Duodenal mucosa (tissue), 2 donors: ENCODE measurements at regions not wholly inside any gene's neighbourhood (a gene's known extent, or its start where the extent isn't known, plus 50 kb on each side); places are given as distances from the start of the nearest gene placed in this dataset.
"Not testable (repeated sequence)": the region's sequence is repeated elsewhere in the genome, so short reads cannot be mapped to it uniquely, and the experiment has no call there.

Experiments
- H3K27ac ChIP-seq: one replicate; pipeline ENCODE4 v1.7.0; 2013; ENCODE audit warnings: low read depth, low read length
- H3K27me3 ChIP-seq, 2 donors: one replicate each; pipeline ENCODE4 v1.7.0; 2013; ENCODE audit warnings: low read length in 2 of 2, control low read depth in 1 of 2; ENCODE audit not compliant: insufficient read depth in 2 of 2, control insufficient read depth in 1 of 2
- H3K36me3 ChIP-seq, 2 donors: one replicate each; pipeline ENCODE4 v1.7.0; 2013; ENCODE audit warnings: low read length in 2 of 2, control low read depth in 1 of 2; ENCODE audit not compliant: insufficient read depth in 2 of 2, control insufficient read depth in 1 of 2
- H3K4me1 ChIP-seq, 2 donors: one replicate each; pipeline ENCODE4 v1.7.0; 2013; ENCODE audit warnings: low read length in 2 of 2, control low read depth in 1 of 2; ENCODE audit not compliant: insufficient read depth in 2 of 2, control insufficient read depth in 1 of 2
- H3K4me3 ChIP-seq, 2 donors: one replicate each; pipeline ENCODE4 v1.7.0; 2013; ENCODE audit warnings: low read length in 2 of 2, low read depth in 1 of 2
- H3K9ac ChIP-seq, 2 donors: one replicate each; pipeline ENCODE4 v1.7.0; 2013; ENCODE audit warnings: low read length in 2 of 2, low read depth in 1 of 2
- H3K9me3 ChIP-seq, 2 donors: one replicate each; pipeline ENCODE4 v1.7.0; 2013; ENCODE audit warnings: low read length in 2 of 2, control low read depth in 1 of 2; ENCODE audit not compliant: control insufficient read depth in 1 of 2

GRCh38 chr3:66629150-66629981, 128.5 kb upstream of the LRIG1 start:
- H3K4me3 ChIP-seq: no peak overlapping the region
- H3K9me3 ChIP-seq: no peaks in the 10 kb centered on the region
- H3K27ac ChIP-seq: no peak overlapping the region
- no peaks in the 10 kb centered on the region for H3K27me3 ChIP-seq
- H3K4me1 ChIP-seq: peaks cover 4 to 5% of the 10 kb centered on the region in 2 donors
- H3K9ac ChIP-seq: no peak overlapping the region
- H3K36me3 ChIP-seq: no peaks in the 10 kb centered on the region

GRCh38 chr3:66629982-66630368, 129.2 kb upstream of the LRIG1 start:
- no peak overlapping the region for H3K4me3 ChIP-seq
- peaks cover 4 to 5% of the 10 kb centered on the region in 2 donors for H3K4me1 ChIP-seq
- no peaks in the 10 kb centered on the region for H3K36me3 ChIP-seq
- no peak overlapping the region for H3K27ac ChIP-seq
- H3K27me3 ChIP-seq: no peaks in the 10 kb centered on the region
- H3K9ac ChIP-seq: no peak overlapping the region
- H3K9me3 ChIP-seq: no peaks in the 10 kb centered on the region

DNA sequence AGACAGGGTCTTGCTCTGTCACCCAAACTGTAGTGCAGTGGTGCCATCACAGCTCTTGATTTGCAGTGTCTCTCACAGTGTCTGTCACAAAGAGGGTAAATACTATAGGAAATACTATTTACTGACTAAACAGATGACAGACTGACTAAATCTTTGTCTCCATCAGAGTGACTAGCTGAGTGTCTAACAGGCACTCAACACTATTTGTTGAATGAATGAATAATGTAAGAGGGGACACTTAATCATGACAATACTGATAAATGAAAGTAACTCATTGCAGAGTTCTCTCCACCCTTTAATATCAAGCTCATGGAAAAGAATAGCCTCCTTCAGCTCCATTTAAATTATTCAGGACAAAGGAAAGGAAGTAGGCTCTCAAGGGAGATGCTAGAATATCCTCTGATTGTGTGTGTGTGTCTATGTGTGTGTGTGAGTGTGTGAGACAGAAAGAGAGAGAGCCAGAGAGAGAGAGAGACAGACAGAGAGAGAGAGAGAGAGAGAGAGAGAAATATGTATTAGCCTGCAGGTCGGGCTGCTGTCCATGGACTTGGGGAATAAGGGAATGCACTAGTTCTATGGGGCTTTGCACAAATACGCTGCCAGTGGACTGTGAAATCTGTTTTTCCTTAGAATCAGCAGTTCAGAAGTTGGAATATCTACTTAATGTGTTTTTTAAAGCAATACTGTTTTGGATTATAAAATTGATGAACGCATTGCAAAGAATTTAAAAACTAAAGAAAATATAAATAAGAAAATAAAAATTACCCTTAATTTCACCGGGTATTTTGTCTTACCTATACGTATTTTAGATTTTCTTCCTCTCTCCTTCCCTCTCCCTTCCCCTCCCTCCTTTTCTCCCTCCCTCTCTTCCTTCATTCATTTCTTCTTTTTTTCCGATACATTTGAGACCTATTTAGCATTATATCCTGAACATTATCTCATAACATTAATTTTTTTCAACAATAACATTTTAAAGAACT, 132.9 kb upstream of the LRIG1 start:
- H3K9me3 ChIP-seq: no peaks in the 10 kb centered on the region
- H3K9ac ChIP-seq: no peak overlapping the region
- H3K27ac ChIP-seq: no peak overlapping the region
- H3K4me3 ChIP-seq: no peak overlapping the region
- no peaks in the 10 kb centered on the region for H3K27me3 ChIP-seq
- H3K36me3 ChIP-seq: no peaks in the 10 kb centered on the region
- peaks cover 0 to 4% of the 10 kb centered on the region in 2 donors for H3K4me1 ChIP-seq

DNA sequence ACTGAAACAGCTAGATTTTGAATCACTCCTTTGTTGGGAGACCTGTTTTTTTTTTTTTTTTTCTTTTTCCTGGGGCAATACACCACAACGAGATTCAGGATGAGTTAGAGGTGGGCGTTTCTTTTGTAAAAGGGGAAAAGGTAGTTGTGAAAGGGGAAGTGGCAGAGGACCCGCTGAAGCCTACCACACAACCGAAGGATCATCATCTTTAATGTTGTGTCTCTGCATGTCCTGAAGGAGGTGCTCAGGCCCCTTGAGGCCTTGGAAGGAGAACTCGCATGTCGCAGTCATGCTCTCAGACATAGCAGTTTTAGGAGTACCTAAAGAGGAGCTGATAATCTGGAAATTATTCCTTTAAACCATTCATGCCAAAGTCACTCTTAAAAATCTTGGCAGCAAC, 137.9 kb upstream of the LRIG1 start:
- no peaks in the 10 kb centered on the region for H3K9me3 ChIP-seq
- no peaks in the 10 kb centered on the region for H3K36me3 ChIP-seq
- H3K27ac ChIP-seq: no peak overlapping the region
- H3K4me3 ChIP-seq: no peak overlapping the region
- H3K9ac ChIP-seq: no peak overlapping the region
- H3K27me3 ChIP-seq: no peaks in the 10 kb centered on the region
- peaks cover 0 to 12% of the 10 kb centered on the region in 2 donors for H3K4me1 ChIP-seq

GRCh38 chr3:66639809-66640356, 139.1 kb upstream of the LRIG1 start:
- H3K36me3 ChIP-seq: no peaks in the 10 kb centered on the region
- H3K4me3 ChIP-seq: no peak overlapping the region
- peaks cover 0 to 12% of the 10 kb centered on the region in 2 donors for H3K4me1 ChIP-seq
- no peaks in the 10 kb centered on the region for H3K27me3 ChIP-seq
- no peak overlapping the region for H3K27ac ChIP-seq
- no peak overlapping the region for H3K9ac ChIP-seq
- H3K9me3 ChIP-seq: peaks cover 0 to 3% of the 10 kb centered on the region in 2 donors

DNA sequence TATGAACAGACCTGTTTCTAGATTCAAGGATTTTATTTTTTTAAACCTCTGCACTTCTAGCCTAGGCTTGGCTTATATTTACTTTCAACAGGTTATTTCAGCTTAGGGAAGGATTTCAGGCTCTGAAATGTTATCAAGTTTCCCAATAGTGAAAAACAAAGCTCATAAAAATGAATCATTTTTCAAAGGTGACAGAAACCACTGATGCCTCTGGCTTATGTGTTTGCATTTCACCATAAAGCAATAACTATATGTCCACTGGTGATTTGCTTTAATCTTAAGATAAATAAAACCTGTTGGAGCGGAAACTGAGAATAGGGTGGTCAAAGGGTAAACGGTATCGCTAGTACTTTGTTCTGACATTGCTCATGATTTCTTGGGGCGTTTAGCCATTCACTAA, 141.2 kb upstream of the LRIG1 start:
- no peak overlapping the region for H3K27ac ChIP-seq
- no peaks in the 10 kb centered on the region for H3K27me3 ChIP-seq
- H3K9ac ChIP-seq: no peak overlapping the region
- H3K36me3 ChIP-seq: no peaks in the 10 kb centered on the region
- peaks cover 0 to 5% of the 10 kb centered on the region in 2 donors for H3K9me3 ChIP-seq
- no peak overlapping the region for H3K4me3 ChIP-seq
- peaks cover 0 to 12% of the 10 kb centered on the region in 2 donors for H3K4me1 ChIP-seq

- Histone ChIP-seq H3K9ac (no peak overlapping the region), H3K27me3 (no peaks in the 10 kb centered on the region), H3K36me3 (no peaks in the 10 kb centered on the region), H3K4me3 (no peak overlapping the region), H3K9me3 (peaks cover 0 to 5% of the 10 kb centered on the region in 2 donors), H3K27ac (no peak overlapping the region), H3K4me1 (peaks cover 0 to 12% of the 10 kb centered on the region in 2 donors)
Observed at GRCh38 chr3:66642484-66642883, 141.7 kb upstream of the LRIG1 start.

DNA sequence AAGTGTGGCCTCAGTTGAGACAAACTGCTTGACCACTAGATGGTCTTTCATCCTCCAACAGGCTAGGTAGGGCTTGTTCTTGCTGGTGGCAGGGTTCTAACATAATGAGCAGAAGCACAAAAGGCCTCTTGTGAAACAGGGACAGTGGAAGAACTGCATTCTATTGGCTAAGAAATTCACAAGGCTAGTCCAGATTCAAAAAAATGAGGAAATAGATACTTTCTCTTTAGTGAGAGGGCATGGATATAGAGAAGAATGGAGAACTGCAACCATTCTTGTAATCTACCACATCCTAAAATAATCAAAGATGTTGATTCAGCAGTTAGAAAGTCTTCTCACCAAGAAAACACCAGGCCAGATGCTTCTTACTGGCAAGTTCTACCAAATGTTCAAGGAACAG, 143.7 kb upstream of the LRIG1 start:
- H3K9ac ChIP-seq: no peak overlapping the region
- no peak overlapping the region for H3K27ac ChIP-seq
- H3K4me3 ChIP-seq: no peak overlapping the region
- H3K4me1 ChIP-seq: peaks cover 0 to 12% of the 10 kb centered on the region in 2 donors
- peaks cover 0 to 5% of the 10 kb centered on the region in 2 donors for H3K9me3 ChIP-seq
- H3K27me3 ChIP-seq: no peaks in the 10 kb centered on the region
- no peaks in the 10 kb centered on the region for H3K36me3 ChIP-seq

DNA sequence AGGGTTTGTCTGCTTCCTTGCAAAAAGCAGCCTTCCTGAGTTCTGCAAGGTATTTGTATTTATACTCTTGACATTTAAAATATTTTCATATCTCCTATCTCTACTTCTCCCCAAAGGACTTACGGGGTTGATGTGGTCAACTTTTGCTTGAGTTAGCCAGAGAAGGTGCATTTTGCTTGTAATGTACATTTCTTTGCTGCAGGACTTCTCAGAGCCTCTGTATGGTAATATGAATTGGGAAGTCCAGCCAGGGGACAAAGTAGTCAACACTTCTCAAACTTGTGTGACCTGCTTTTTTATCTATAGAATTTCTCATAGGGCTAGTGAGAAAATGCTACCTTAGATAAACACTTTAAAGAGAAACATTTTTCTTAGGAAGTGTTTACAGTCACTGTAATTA, 148.2 kb upstream of the LRIG1 start:
- no peak overlapping the region for H3K9ac ChIP-seq
- no peaks in the 10 kb centered on the region for H3K27me3 ChIP-seq
- no peak overlapping the region for H3K27ac ChIP-seq
- H3K4me3 ChIP-seq: no peak overlapping the region
- no peaks in the 10 kb centered on the region for H3K4me1 ChIP-seq
- H3K36me3 ChIP-seq: no peaks in the 10 kb centered on the region
- H3K9me3 ChIP-seq: peaks cover 0 to 5% of the 10 kb centered on the region in 2 donors

GRCh38 chr3:66651520-66651919, 150.7 kb upstream of the LRIG1 start:
- not testable (repeated sequence) for H3K4me1 ChIP-seq, H3K27me3 ChIP-seq, H3K9me3 ChIP-seq, H3K36me3 ChIP-seq, H3K27ac ChIP-seq, H3K4me3 ChIP-seq, H3K9ac ChIP-seq
